Suprapubic skin (tissue), 4 donors: ENCODE measurements at regions not wholly inside any gene's neighbourhood (a gene's known extent, or its start where the extent isn't known, plus 50 kb on each side); places are given as distances from the start of the nearest gene placed in this dataset.

Source experiments
- DNase-seq, 2 donors: peaks; one replicate each; pipeline ENCODE4 v3.0.0-alpha.2; 2019; ENCODE audit warnings: low spot score in 2 of 2
- H3K27ac ChIP-seq: fragments of 200-600 bp; sonication (generic); one replicate; pipeline ENCODE4 v1.5.1; 2019
- H3K27me3 ChIP-seq: fragments of 200-600 bp; sonication (generic); one replicate; pipeline ENCODE4 v1.5.1; 2019
- H3K36me3 ChIP-seq: fragments of 200-600 bp; sonication (generic); one replicate; pipeline ENCODE4 v1.5.1; 2019
- H3K4me1 ChIP-seq: fragments of 200-600 bp; sonication (generic); one replicate; pipeline ENCODE4 v1.5.1; 2019
- H3K4me3 ChIP-seq: fragments of 200-600 bp; sonication (generic); one replicate; pipeline ENCODE4 v1.5.1; 2019; ENCODE audit warnings: mild to moderate bottlenecking
- H3K9me3 ChIP-seq: fragments of 200-600 bp; sonication (generic); one replicate; pipeline ENCODE4 v1.5.1; 2019
- CTCF ChIP-seq, 2 donors: fragments of 200-600 bp in 1 of 2; fragments of 450-650 bp in 1 of 2; sonication (generic) in 1 of 2; IDR thresholded peaks; one replicate each; pipeline ENCODE4 v1.5.1; 2016 to 2019; ENCODE audit warnings: antibody characterized with exemption in 2 of 2, mild to moderate bottlenecking in 1 of 2, moderate library complexity in 1 of 2
- EP300 ChIP-seq: sonication (generic); formaldehyde crosslinking; IDR thresholded peaks from one replicate; pipeline ENCODE4 v1.6.1; 2017; ENCODE audit warnings: antibody characterized with exemption
- POLR2A ChIP-seq, 2 donors: fragments of 450-650 bp; IDR thresholded peaks; one replicate each; pipeline ENCODE4 v1.6.1; 2017; ENCODE audit warnings: antibody characterized with exemption in 2 of 2, mild to moderate bottlenecking in 2 of 2, moderate library complexity in 2 of 2
- POLR2AphosphoS5 ChIP-seq, 3 donors: sonication (generic); formaldehyde crosslinking; IDR thresholded peaks; one replicate each; pipeline ENCODE4 v1.6.1; 2017; ENCODE audit warnings: antibody characterized with exemption in 3 of 3
- WGBS: methylation state at CpG from one replicate; pipeline ENCODE4 v1.1.5; 2018; 5-methylcytosine and 5-hydroxymethylcytosine counted together

- Histone ChIP-seq H3K9me3 (no peaks in the 10 kb centered on the region), H3K27ac (no peak overlapping the region), H3K4me3 (no peak overlapping the region), H3K27me3 (no peaks in the 10 kb centered on the region), H3K36me3 (no peaks in the 10 kb centered on the region), H3K4me1 (peaks cover 4% of the 10 kb centered on the region)
- 79% methylated on average over 3 of the region's 3 CpGs for WGBS
- TF ChIP-seq POLR2A (IDR thresholded peaks at IDR 0.05) (no peak), CTCF (IDR thresholded peaks at IDR 0.05) (no peak), EP300 (no peak), POLR2AphosphoS5 (IDR thresholded peaks at IDR 0.05) (no peak)
- DNase-seq, result no peak
Measured at GRCh38 chr10:91708174-91708861, 75.4 kb upstream of the PPP1R3C start.

- WGBS, result 81% methylated on average over 3 of the region's 3 CpGs
- TF ChIP-seq CTCF (IDR thresholded peaks at IDR 0.05) (no peak), POLR2A (IDR thresholded peaks at IDR 0.05) (no peak), EP300 (no peak), POLR2AphosphoS5 (IDR thresholded peaks at IDR 0.05) (no peak)
- no peaks in the 10 kb centered on the region for H3K9me3 ChIP-seq
- no peak overlapping the region for H3K4me3 ChIP-seq
- H3K27ac ChIP-seq, result no peak overlapping the region
- peaks cover 4% of the 10 kb centered on the region for H3K4me1 ChIP-seq
- H3K36me3 ChIP-seq, result no peaks in the 10 kb centered on the region
- DNase-seq, result no peak
- no peaks in the 10 kb centered on the region for H3K27me3 ChIP-seq
Measured at GRCh38 chr10:91707236-91707635, 74.4 kb upstream of the PPP1R3C start.

- TF ChIP-seq POLR2AphosphoS5 (IDR thresholded peaks at IDR 0.05) (no peak), EP300 (no peak), POLR2A (IDR thresholded peaks at IDR 0.05) (no peak), CTCF (IDR thresholded peaks at IDR 0.05) (no peak)
Measured at GRCh38 chr10:91705948-91706670, 73.2 kb upstream of the PPP1R3C start.

GRCh38 chr10:91702620-91703019 is 69.7 kb upstream of the PPP1R3C start:
- Histone ChIP-seq H3K9me3 (no peaks in the 10 kb centered on the region), H3K36me3 (no peaks in the 10 kb centered on the region), H3K27me3 (no peaks in the 10 kb centered on the region), H3K4me1 (no peaks in the 10 kb centered on the region), H3K4me3 (no peak overlapping the region), H3K27ac (no peak overlapping the region)
- WGBS, result 77% methylated on average over 4 of the region's 4 CpGs
- no peak for DNase-seq
- no peak for TF ChIP-seq POLR2AphosphoS5 (IDR thresholded peaks at IDR 0.05)
- no peak for TF ChIP-seq CTCF (IDR thresholded peaks at IDR 0.05)
- TF ChIP-seq EP300, result no peak
- no peak for TF ChIP-seq POLR2A (IDR thresholded peaks at IDR 0.05)

More at GRCh38 chr10:91705948-91706670, 73.2 kb upstream of the PPP1R3C start:
- no peaks in the 10 kb centered on the region for H3K36me3 ChIP-seq
- H3K27ac ChIP-seq, result no peak overlapping the region
- H3K27me3 ChIP-seq, result no peaks in the 10 kb centered on the region
- H3K4me3 ChIP-seq, result no peak overlapping the region
- no peak for DNase-seq
- 83% methylated on average over 2 of the region's 2 CpGs for WGBS
- H3K4me1 ChIP-seq, result no peaks in the 10 kb centered on the region
- no peaks in the 10 kb centered on the region for H3K9me3 ChIP-seq

- Histone ChIP-seq H3K9me3 (no peaks in the 10 kb centered on the region), H3K27ac (no peak overlapping the region), H3K27me3 (no peaks in the 10 kb centered on the region), H3K4me3 (no peak overlapping the region), H3K36me3 (no peaks in the 10 kb centered on the region), H3K4me1 (no peaks in the 10 kb centered on the region)
- TF ChIP-seq POLR2AphosphoS5 (IDR thresholded peaks at IDR 0.05) (no peak), EP300 (no peak), POLR2A (IDR thresholded peaks at IDR 0.05) (no peak), CTCF (IDR thresholded peaks at IDR 0.05) (no peak)
- no peak for DNase-seq
- 80% methylated on average over 5 of the region's 5 CpGs for WGBS
Measured at GRCh38 chr10:91700788-91701444, 68.0 kb upstream of the PPP1R3C start.
